ENCODE measurements at regions not wholly inside any gene's neighbourhood (a gene's known extent, or its start where the extent isn't known, plus 50 kb on each side); places are given as distances from the start of the nearest gene placed in this dataset.
"Not testable (repeated sequence)": the region's sequence is repeated elsewhere in the genome, so short reads cannot be mapped to it uniquely, and the experiment has no call there.

GRCh38 chr5:21424907-21425306 is 1428.2 kb downstream of the CDH12 start:
- H3K4me1 ChIP-seq (ENCODE audit: insufficient read depth, low read length): no peaks in the 10 kb centered on the region
- H3K9ac ChIP-seq (ENCODE audit: low read length): no peak overlapping the region
- H3K9me3 ChIP-seq (ENCODE audit: low read length): no peaks in the 10 kb centered on the region
- H3K27me3 ChIP-seq (ENCODE audit: control insufficient read depth in 1 of 2, insufficient read depth in 2 of 2, low read length in 2 of 2): no peaks in the 10 kb centered on the region
- no peak overlapping the region for H3K4me3 ChIP-seq (ENCODE audit: low read depth in 1 of 2, low read length in 2 of 2)
- H3K27ac ChIP-seq (ENCODE audit: low read depth, low read length): no peak overlapping the region
- H3K36me3 ChIP-seq (ENCODE audit: insufficient read depth, low read length): no peaks in the 10 kb centered on the region

GRCh38 chr5:21419383-21419782 is 1431.4 kb upstream of the CDH18 start:
- no peaks in the 10 kb centered on the region for H3K27me3 ChIP-seq (ENCODE audit: control insufficient read depth in 1 of 2, insufficient read depth in 2 of 2, low read length in 2 of 2)
- no peak overlapping the region for H3K27ac ChIP-seq (ENCODE audit: low read depth, low read length)
- H3K36me3 ChIP-seq (ENCODE audit: insufficient read depth, low read length): no peaks in the 10 kb centered on the region
- H3K9me3 ChIP-seq (ENCODE audit: low read length): no peaks in the 10 kb centered on the region
- no peak overlapping the region for H3K4me3 ChIP-seq (ENCODE audit: low read depth in 1 of 2, low read length in 2 of 2)
- no peak overlapping the region for H3K9ac ChIP-seq (ENCODE audit: low read length)
- no peaks in the 10 kb centered on the region for H3K4me1 ChIP-seq (ENCODE audit: insufficient read depth, low read length)

DNA sequence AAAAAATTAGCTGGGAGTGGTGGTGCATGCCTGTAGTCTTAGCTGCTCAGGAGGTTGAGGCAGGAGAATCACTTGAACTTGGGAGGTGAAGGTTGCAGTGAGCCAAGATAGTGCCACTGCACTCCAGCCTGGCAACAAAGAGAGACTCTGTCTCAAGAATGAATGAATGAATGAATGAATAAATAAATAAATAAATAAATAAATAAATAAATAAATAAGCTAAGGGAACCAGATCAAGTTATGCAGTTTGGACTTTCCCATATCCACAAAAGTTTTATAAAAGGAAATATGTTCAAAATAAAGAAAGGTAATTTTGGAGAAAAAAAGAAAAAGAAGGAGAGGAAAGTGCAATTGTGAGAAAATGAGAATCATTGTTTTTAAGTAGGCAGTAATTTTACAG is 1414.1 kb upstream of the CDH18 start:
- not testable (repeated sequence) for H3K27me3 ChIP-seq (ENCODE audit: control insufficient read depth in 1 of 2, insufficient read depth in 2 of 2, low read length in 2 of 2); H3K27ac ChIP-seq (ENCODE audit: low read depth, low read length); H3K9ac ChIP-seq (ENCODE audit: low read length); H3K9me3 ChIP-seq (ENCODE audit: low read length); H3K4me3 ChIP-seq (ENCODE audit: low read depth in 1 of 2, low read length in 2 of 2); H3K4me1 ChIP-seq (ENCODE audit: insufficient read depth, low read length); H3K36me3 ChIP-seq (ENCODE audit: insufficient read depth, low read length)

DNA sequence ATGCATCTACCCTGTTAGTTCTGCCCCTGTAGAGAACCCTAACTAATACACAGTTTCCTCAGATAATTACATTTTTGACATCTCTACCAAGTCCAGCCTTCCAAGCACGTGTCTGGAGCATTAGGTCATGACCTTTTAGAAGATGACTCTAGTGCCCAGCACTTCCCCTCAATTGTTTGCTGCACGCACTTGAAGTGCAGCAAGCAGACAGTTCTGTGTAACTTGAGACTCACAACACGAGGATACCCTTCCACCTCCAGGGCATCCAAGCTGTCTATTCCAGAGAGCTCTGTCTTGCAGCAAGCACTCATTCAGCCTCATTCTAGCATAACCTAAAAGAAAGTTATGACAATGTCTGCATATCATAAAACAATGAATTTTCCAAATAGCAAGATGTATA is 1410.5 kb upstream of the CDH18 start:
- Histone ChIP-seq H3K4me1 (ENCODE audit: insufficient read depth, low read length) (no peaks in the 10 kb centered on the region), H3K4me3 (ENCODE audit: low read depth in 1 of 2, low read length in 2 of 2) (no peak overlapping the region), H3K36me3 (ENCODE audit: insufficient read depth, low read length) (no peaks in the 10 kb centered on the region), H3K9ac (ENCODE audit: low read length) (no peak overlapping the region), H3K27ac (ENCODE audit: low read depth, low read length) (no peak overlapping the region), H3K27me3 (ENCODE audit: control insufficient read depth in 1 of 2, insufficient read depth in 2 of 2, low read length in 2 of 2) (no peaks in the 10 kb centered on the region), H3K9me3 (ENCODE audit: low read length) (no peaks in the 10 kb centered on the region)

DNA sequence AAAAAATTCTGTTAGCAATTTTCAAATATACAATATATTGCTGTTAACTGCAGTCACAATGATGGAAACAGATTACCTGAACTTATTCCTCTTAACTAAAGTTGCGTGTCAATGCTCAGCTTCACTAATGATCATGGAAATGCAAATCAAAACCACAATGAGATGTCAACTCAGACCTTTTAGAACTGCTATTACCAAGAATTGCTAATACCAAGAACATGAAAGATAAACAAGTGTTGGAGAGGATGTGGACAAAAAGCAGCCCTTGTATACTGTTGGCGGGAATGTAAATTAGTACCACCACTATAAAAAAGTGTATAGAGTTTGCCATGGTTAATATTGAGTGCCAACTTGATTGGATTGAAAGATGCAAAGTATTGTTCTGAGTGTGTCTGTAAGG is 1409.7 kb upstream of the CDH18 start:
- H3K9ac ChIP-seq (ENCODE audit: low read length): no peak overlapping the region
- no peaks in the 10 kb centered on the region for H3K4me1 ChIP-seq (ENCODE audit: insufficient read depth, low read length)
- H3K36me3 ChIP-seq (ENCODE audit: insufficient read depth, low read length): no peaks in the 10 kb centered on the region
- no peaks in the 10 kb centered on the region for H3K27me3 ChIP-seq (ENCODE audit: control insufficient read depth in 1 of 2, insufficient read depth in 2 of 2, low read length in 2 of 2)
- no peak overlapping the region for H3K27ac ChIP-seq (ENCODE audit: low read depth, low read length)
- H3K4me3 ChIP-seq (ENCODE audit: low read depth in 1 of 2, low read length in 2 of 2): no peak overlapping the region
- no peaks in the 10 kb centered on the region for H3K9me3 ChIP-seq (ENCODE audit: low read length)

- Histone ChIP-seq H3K9ac (ENCODE audit: low read length) (no peak overlapping the region), H3K36me3 (ENCODE audit: insufficient read depth, low read length) (no peaks in the 10 kb centered on the region), H3K27me3 (ENCODE audit: control insufficient read depth in 1 of 2, insufficient read depth in 2 of 2, low read length in 2 of 2) (no peaks in the 10 kb centered on the region), H3K9me3 (ENCODE audit: low read length) (no peaks in the 10 kb centered on the region), H3K4me3 (ENCODE audit: low read depth in 1 of 2, low read length in 2 of 2) (no peak overlapping the region), H3K4me1 (ENCODE audit: insufficient read depth, low read length) (no peaks in the 10 kb centered on the region), H3K27ac (ENCODE audit: low read depth, low read length) (no peak overlapping the region)
These were observed 1403.5 kb upstream of the CDH18 start for GRCh38 chr5:21391506-21391905.

GRCh38 chr5:21360754-21361153 is 1372.8 kb upstream of the CDH18 start:
- H3K9me3 ChIP-seq (ENCODE audit: low read length); H3K27me3 ChIP-seq (ENCODE audit: control insufficient read depth in 1 of 2, insufficient read depth in 2 of 2, low read length in 2 of 2); H3K4me1 ChIP-seq (ENCODE audit: insufficient read depth, low read length); H3K36me3 ChIP-seq (ENCODE audit: insufficient read depth, low read length); H3K9ac ChIP-seq (ENCODE audit: low read length); H3K4me3 ChIP-seq (ENCODE audit: low read depth in 1 of 2, low read length in 2 of 2); H3K27ac ChIP-seq (ENCODE audit: low read depth, low read length): not testable (repeated sequence)

- not testable (repeated sequence) for H3K9ac ChIP-seq (ENCODE audit: low read length); H3K9me3 ChIP-seq (ENCODE audit: low read length); H3K4me1 ChIP-seq (ENCODE audit: insufficient read depth, low read length); H3K36me3 ChIP-seq (ENCODE audit: insufficient read depth, low read length); H3K27ac ChIP-seq (ENCODE audit: low read depth, low read length); H3K4me3 ChIP-seq (ENCODE audit: low read depth in 1 of 2, low read length in 2 of 2); H3K27me3 ChIP-seq (ENCODE audit: control insufficient read depth in 1 of 2, insufficient read depth in 2 of 2, low read length in 2 of 2)
These were observed 1353.9 kb upstream of the CDH18 start for GRCh38 chr5:21341948-21342261.

DNA sequence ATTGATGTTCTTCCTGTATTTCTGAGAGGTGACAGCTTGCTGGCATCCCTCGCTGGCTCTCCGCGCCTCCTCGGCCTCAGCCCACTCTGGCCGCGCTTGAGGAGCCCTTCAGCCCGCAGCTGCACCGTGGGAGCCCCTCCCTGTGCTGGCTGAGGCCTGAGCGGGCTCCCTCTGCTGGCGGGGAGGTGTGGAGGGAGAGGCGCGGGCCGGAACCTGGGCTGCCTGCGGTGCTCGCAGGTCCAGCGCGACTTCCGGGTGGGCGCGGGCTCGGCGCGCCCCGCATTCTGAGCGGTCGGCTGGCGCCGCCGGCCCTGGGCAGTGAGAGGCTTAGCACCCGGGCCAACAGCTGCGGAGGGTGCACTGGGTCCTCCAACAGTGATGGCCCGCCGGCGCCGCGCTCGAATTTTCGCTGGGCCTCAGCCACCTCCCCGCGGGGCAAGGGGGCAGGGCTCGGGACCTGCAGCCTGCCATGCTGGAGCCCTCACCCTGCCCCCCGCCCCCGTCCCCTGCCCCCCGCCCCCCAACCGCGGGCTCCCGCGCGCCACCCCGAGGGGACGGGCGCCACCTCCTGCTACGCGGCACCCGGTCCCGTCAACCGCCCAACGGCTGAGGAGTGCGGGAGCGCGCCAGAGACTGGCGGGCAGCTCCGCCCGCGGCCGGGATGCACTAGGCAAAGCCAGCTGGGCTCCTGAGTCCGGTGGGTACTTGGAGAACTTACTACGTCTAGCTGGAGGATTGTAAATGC is 1353.4 kb upstream of the CDH18 start:
- not testable (repeated sequence) for H3K27ac ChIP-seq (ENCODE audit: low read depth, low read length); H3K27me3 ChIP-seq (ENCODE audit: control insufficient read depth in 1 of 2, insufficient read depth in 2 of 2, low read length in 2 of 2); H3K9me3 ChIP-seq (ENCODE audit: low read length); H3K9ac ChIP-seq (ENCODE audit: low read length); H3K36me3 ChIP-seq (ENCODE audit: insufficient read depth, low read length); H3K4me3 ChIP-seq (ENCODE audit: low read depth in 1 of 2, low read length in 2 of 2); H3K4me1 ChIP-seq (ENCODE audit: insufficient read depth, low read length)

DNA sequence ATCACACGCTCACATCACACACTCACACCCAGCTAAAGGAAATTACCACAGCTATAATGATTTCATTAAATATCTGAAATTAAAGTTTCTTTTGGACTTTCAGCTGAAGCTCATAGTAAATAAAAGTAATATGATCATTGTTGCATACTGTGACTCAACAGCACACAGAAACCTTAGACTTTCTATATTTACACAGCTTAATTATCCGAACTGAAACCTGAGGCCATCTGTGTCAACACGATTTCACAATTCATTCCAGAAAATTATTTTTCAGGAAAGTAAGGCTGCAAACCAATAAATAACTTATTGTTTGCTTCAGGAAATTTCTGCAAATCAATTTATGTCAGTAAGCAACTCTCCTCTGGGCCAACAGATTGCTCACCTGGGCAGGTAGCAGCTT is 1352.2 kb upstream of the CDH18 start:
- H3K4me1 ChIP-seq (ENCODE audit: insufficient read depth, low read length); H3K27me3 ChIP-seq (ENCODE audit: control insufficient read depth in 1 of 2, insufficient read depth in 2 of 2, low read length in 2 of 2); H3K9ac ChIP-seq (ENCODE audit: low read length); H3K36me3 ChIP-seq (ENCODE audit: insufficient read depth, low read length); H3K4me3 ChIP-seq (ENCODE audit: low read depth in 1 of 2, low read length in 2 of 2); H3K9me3 ChIP-seq (ENCODE audit: low read length); H3K27ac ChIP-seq (ENCODE audit: low read depth, low read length): not testable (repeated sequence)

DNA sequence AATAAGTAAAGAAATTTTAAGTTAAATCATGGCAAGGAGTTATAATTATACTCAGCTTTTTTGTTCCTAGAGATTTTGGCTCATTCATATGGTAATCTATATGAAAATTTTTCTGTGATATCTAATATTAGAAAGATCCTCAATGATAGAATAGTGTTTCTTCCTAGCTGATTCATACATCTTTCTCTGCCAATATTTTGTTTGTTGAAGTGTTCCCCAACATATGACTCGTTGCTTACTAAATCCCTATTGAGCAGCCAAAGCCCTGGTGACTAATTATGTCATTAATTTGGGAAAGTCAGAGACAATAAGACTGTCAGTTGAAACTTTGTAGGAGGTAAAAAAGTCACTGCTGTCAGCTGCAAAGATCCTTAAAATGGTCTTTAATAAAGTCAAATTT is 1348.5 kb upstream of the CDH18 start:
- H3K4me3 ChIP-seq (ENCODE audit: low read depth in 1 of 2, low read length in 2 of 2); H3K27ac ChIP-seq (ENCODE audit: low read depth, low read length); H3K9ac ChIP-seq (ENCODE audit: low read length); H3K36me3 ChIP-seq (ENCODE audit: insufficient read depth, low read length); H3K27me3 ChIP-seq (ENCODE audit: control insufficient read depth in 1 of 2, insufficient read depth in 2 of 2, low read length in 2 of 2); H3K4me1 ChIP-seq (ENCODE audit: insufficient read depth, low read length); H3K9me3 ChIP-seq (ENCODE audit: low read length): not testable (repeated sequence)

- not testable (repeated sequence) for H3K4me3 ChIP-seq (ENCODE audit: low read depth in 1 of 2, low read length in 2 of 2); H3K9me3 ChIP-seq (ENCODE audit: low read length); H3K27ac ChIP-seq (ENCODE audit: low read depth, low read length); H3K4me1 ChIP-seq (ENCODE audit: insufficient read depth, low read length); H3K27me3 ChIP-seq (ENCODE audit: control insufficient read depth in 1 of 2, insufficient read depth in 2 of 2, low read length in 2 of 2); H3K36me3 ChIP-seq (ENCODE audit: insufficient read depth, low read length); H3K9ac ChIP-seq (ENCODE audit: low read length)
These were observed 1327.4 kb upstream of the CDH18 start for GRCh38 chr5:21315376-21315775.
